ENCODE measurements at regions not wholly inside any gene's neighbourhood (a gene's known extent, or its start where the extent isn't known, plus 50 kb on each side); places are given as distances from the start of the nearest gene placed in this dataset.

DNA sequence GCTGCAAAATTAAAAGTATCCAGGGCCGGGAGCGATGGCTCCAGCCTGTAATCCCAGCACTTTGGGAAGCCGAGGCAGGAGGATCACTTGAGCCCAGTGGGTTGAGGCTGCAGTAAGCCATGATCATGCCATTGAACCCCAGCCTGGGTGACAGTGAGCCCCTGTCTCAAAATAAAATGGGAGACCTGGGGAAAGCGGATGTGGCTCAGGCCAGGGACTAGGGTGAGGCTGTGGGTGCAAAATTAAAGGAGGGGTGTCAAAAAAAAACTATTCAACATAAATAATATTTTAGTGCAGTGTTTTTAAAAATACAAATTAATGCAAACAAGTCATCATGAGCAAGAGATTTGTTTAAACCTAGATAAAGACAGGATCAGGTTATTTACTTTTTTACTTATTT lies 100.1 kb upstream of the SLC45A1 start:
- no peak overlapping the region for H3K4me2 ChIP-seq (ENCODE audit: low read depth, low read length)
- dilution Hi-C loops (cut with HindIII; ENCODE audit: low sequenced_read_pairs, unreplicated experiment), result no loop called here
- H2AFZ ChIP-seq (replicated peaks; ENCODE audit: low read length, poor library complexity), result peak overlapping the region; percentile 93

More for the DNA sequence above, 100.1 kb upstream of the SLC45A1 start:
- H3K23ac ChIP-seq (ENCODE audit: low read depth, low read length), result peak overlapping the region; percentile 4; the same call in 1 of the 2 replicates
- ATAC-seq (ENCODE audit: low read depth) (no peak), DNase-seq (no peak)
- peak overlapping the region; percentile 8; the same call in 1 of the 2 replicates for H3K9ac ChIP-seq (ENCODE audit: low read depth, low read length)
- H3K4ac ChIP-seq (ENCODE audit: low read depth, low read length), result peak overlapping the region; percentile 81
- BruUV-seq (replicated peaks), result no TSS peak
- H2AK9ac ChIP-seq (replicated peaks; ENCODE audit: low read depth, low read length, poor library complexity), result peak overlapping the region; percentile 91
- H3K56ac ChIP-seq (ENCODE audit: extremely low read depth, insufficient read depth, low read length), result peak overlapping the region; percentile 51
- H3K14ac ChIP-seq (replicated peaks; ENCODE audit: low read depth, low read length), result peak overlapping the region; percentile 64
- peaks cover 0 to 3% of the 10 kb centered on the region in 2 experiments; a peak in 2 of 4 replicates for H3K79me1 ChIP-seq (ENCODE audit: low read depth in 1 of 2, low read length in 2 of 2)
- H2BK20ac ChIP-seq (ENCODE audit: low read depth, low read length), result peak overlapping the region; percentile 83
- peak overlapping the region; percentile 93 for H3K18ac ChIP-seq (ENCODE audit: low read depth, low read length)
- H4K5ac ChIP-seq (ENCODE audit: low read depth, low read length), result peak overlapping the region; percentile 90
- H3K27me3 ChIP-seq (ENCODE audit: control insufficient read depth, insufficient read depth, low read length), result no peaks in the 10 kb centered on the region
- H3K9me3 ChIP-seq (ENCODE audit: control insufficient read depth, insufficient read depth, low read length), result no peaks in the 10 kb centered on the region
- 57% methylated on average over 1 of the region's 4 CpGs; no CpG with 5 or more reads in 1 of the 2 experiments for WGBS, 2 experiments (ENCODE audit: extremely low coverage in 2 of 2, insufficient read length in 1 of 2)
- H4K91ac ChIP-seq (ENCODE audit: insufficient read depth, low read depth, low read length), result peak overlapping the region; percentile 88
- CTCF ChIA-PET, result interaction anchor here (0.7 kb wide), 1 partner anchor 195 kb away, joined by 3 read pairs; no protein-coding TSS in a partner anchor
- peak overlapping the region; percentile 99 for H2BK120ac ChIP-seq (ENCODE audit: low read depth, low read length)
- H3K9me1 ChIP-seq (ENCODE audit: insufficient read depth, low read length), result peaks cover 35% of the 10 kb centered on the region
- intact Hi-C loops (cut with micrococcal nuclease) (no loop called here), in situ Hi-C loops (cut with MboI; ENCODE audit: low sequenced_read_pairs) (loop anchor here (10.0 kb wide), 1 partner anchor 183 kb away; no protein-coding TSS in a partner anchor)
- H3K27ac ChIP-seq (ENCODE audit: insufficient read depth, low read length), result peak overlapping the region; percentile 95
- H4K20me1 ChIP-seq (ENCODE audit: insufficient read depth, low read length), result no peaks in the 10 kb centered on the region
- H2BK15ac ChIP-seq (ENCODE audit: low read depth, low read length), result peak overlapping the region; percentile 66; the same call in 2 of the 3 replicates
- no peak for TF ChIP-seq RCOR1 (IDR thresholded peaks at IDR 0.05; ENCODE audit: insufficient replicate concordance, low read length)
- TF ChIP-seq NFE2L2 (IDR thresholded peaks at IDR 0.05; ENCODE audit: low read depth, low read length), result no peak
- TF ChIP-seq RFX5 (IDR thresholded peaks at IDR 0.05; ENCODE audit: low read depth, low read length), result no peak
- TF ChIP-seq MAZ (IDR thresholded peaks at IDR 0.05; ENCODE audit: borderline replicate concordance, low read depth, low read length), result no peak
- TF ChIP-seq MXI1 (IDR thresholded peaks at IDR 0.05; ENCODE audit: borderline replicate concordance, low read depth, low read length), result no peak
- TF ChIP-seq CEBPB (IDR thresholded peaks at IDR 0.05; ENCODE audit: low read depth, low read length), result no peak
- no peak for TF ChIP-seq SMC3 (IDR thresholded peaks at IDR 0.05; ENCODE audit: low read depth, low read length)
- TF ChIP-seq CHD1 (IDR thresholded peaks at IDR 0.05; ENCODE audit: low read depth, low read length), result no peak
- TF ChIP-seq MAFK (IDR thresholded peaks at IDR 0.05; ENCODE audit: low read depth, low read length), result no peak
- no peak for TF ChIP-seq BHLHE40 (IDR thresholded peaks at IDR 0.05; ENCODE audit: low read depth, low read length)
- TF ChIP-seq POLR2A (IDR thresholded peaks at IDR 0.05; ENCODE audit: low read depth, low read length), result no peak
- TF ChIP-seq RAD21 (IDR thresholded peaks at IDR 0.05; ENCODE audit: low read length), result no peak
- peak overlapping the region; percentile 93 for H2AK5ac ChIP-seq (ENCODE audit: low read depth, low read length)
- peaks cover 46% of the 10 kb centered on the region for H3K4me1 ChIP-seq (ENCODE audit: control insufficient read depth, insufficient read depth, low read length)
- no peak overlapping the region for H3K4me3 ChIP-seq (ENCODE audit: insufficient read depth, low read depth, low read length)
- peak overlapping the region; percentile 93 to 100 for H4K8ac ChIP-seq (ENCODE audit: low read depth in 2 of 2, low read length in 2 of 2)
- H3K36me3 ChIP-seq (ENCODE audit: control insufficient read depth, insufficient read depth, low read length), result no peaks in the 10 kb centered on the region
- peak overlapping the region; percentile 95 for H2BK5ac ChIP-seq (ENCODE audit: low read depth, low read length, poor library complexity, severe bottlenecking)
- POLR2A ChIA-PET (ENCODE audit: unreplicated experiment), result no interaction called here
